GM15510 (cell line): ENCODE measurements at regions not wholly inside any gene's neighbourhood (a gene's known extent, or its start where the extent isn't known, plus 50 kb on each side); places are given as distances from the start of the nearest gene placed in this dataset.

Experiments
- POLR2A ChIP-seq: IDR thresholded peaks from 3 replicates; pipeline ENCODE4 v1.6.1; 2011; ENCODE audit warnings: borderline replicate concordance; ENCODE audit not compliant: insufficient read length; ENCODE audit errors: extremely low read depth

DNA sequence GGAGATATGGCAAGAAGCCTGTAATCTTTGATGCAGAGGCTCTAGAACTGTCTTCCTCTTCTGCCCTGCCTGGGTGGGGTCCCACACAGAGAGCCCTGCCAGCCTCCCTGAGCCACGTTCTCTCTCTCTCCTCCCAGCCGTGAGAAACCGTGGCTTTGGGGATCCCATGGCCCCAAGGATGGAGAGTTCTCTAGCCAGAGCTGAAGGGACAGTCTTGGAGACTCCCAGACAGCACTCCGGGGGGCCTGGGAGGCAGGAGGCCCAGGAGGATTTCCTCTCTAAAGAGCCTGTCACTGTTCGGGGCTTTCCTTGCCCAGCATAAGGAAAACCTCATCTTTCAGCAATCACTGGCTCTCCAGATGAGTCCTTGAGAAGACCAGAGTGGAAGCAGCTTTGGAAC, 227.1 kb downstream of the ARHGAP12 start:
- TF ChIP-seq POLR2A, result no peak

DNA sequence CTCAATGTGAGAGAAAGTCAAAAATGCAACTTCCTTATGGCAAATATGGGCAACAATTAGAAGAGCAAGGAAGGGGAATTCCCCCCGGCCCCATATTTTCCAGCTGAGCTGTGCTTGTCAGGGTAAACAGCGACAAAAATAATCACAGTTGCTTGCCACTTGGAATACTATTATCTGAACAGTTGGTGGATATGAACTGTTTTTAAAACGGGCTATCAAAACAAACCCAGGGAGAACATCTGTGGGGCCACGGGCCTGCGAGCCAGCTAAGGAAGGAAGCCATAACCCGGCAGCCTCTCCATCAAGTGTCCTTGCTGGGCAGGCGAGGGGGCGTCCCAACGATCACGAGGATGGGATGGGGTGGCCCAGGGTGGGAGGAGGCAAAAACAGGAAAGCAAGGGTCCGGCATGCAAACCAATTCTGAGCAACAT, 228.4 kb downstream of the ARHGAP12 start:
- TF ChIP-seq POLR2A, result no peak

GRCh38 chr10:31698181-31698830, 230.3 kb downstream of the ARHGAP12 start:
- no peak for TF ChIP-seq POLR2A

- no peak for TF ChIP-seq POLR2A
Observed at GRCh38 chr10:31697271-31698180, 231.1 kb downstream of the ARHGAP12 start.

DNA sequence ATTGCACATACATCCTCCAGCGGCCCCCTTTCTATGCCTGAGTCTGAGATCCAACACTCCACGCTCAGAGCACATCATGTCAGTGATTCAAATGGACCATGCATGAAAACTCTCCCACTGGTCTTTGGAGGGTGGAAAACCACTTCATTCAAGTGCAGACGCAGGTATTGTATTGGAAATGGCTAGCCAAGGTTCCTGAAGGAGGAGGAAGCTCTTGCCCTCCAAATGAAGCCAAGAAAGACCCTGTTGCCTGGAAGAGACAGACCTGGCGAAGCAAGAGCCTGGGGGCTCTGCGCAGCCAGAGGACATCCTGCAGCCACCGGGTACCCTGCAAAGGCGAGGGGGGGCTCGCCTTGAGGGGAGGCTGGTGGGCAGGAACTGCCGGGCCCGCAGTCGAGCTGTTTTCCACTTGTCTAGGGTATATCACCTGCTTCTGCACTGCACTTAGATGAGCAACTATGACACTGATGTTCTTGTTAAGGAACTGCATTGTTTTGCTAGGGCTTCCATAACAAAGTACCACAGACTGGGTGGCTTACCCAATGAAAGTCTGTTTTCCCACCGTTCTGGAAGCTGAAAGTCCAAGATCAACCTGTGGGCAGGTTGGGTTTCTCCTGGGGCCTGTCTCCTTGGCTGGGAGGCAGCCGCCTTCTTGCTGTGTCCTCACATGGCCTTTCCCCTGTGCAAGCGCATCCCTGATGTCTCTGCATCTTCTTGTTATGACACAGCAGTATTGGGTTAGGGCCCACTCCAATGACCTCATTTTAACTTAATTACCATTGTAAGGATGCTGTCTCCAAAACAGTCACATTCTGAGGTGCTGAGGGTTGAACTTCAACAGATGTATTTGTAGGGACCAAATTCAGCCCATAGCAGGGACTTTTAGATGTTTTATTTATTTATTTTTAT, 233.4 kb downstream of the ARHGAP12 start:
- TF ChIP-seq POLR2A, result no peak

GRCh38 chr10:31694126-31694685, 234.4 kb downstream of the ARHGAP12 start:
- no peak for TF ChIP-seq POLR2A

DNA sequence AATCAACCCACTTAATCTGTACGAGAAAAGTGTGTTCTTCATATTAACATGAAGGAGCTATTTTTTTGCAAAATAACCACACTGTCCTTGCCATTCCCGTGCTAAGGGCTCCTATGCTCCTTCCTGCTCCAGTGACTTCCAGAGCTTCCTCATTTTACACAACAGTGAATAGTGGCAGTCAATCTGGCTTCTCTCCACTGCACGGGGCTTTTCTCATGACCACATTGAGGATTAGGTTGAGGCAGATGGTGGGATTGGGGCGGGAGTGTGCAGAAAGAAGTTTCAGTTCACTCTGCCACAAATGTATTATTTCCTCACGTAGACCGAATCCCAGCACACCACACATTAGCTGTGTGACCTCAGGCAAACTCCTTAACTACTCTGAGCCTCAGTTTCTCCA, 235.1 kb downstream of the ARHGAP12 start:
- no peak for TF ChIP-seq POLR2A

GRCh38 chr10:31689233-31689632, 239.4 kb downstream of the ARHGAP12 start:
- TF ChIP-seq POLR2A, result no peak

DNA sequence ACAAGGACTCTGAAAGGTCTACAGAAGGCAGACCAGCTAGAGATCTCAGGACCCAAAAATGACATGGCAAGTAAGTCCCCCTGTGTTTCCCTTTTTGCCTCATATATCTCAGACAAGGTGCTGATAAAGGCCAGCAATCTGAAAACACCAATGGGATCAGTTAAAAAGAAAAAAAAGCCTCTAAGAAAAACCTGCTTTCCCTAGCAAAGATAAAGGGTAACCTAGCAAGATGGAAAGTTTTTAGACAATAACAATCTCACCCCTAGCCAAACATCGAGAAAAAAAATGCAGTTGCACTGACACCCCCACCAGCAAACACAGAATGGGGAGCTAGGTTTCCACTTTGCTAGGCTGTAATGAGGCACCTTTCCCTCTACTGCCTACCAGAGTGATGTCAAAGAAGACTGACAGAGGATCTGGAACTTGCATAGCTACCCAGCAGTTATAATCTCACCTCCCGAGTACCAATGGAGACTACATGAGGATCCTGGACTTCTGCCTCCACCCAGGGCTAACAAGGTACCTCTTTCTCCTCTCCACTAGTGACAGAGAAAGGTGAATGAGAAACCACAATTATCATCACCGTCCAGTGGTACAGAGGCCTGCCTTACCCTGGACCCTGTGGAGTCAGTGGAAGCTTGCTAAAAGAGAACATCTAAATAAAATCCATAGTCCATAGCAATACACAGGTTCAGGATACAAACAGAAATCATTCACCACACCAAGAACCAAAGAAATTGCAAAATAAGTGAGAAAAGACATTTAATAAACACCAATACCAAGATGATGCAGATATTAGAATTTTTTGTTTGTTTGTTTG, 240.8 kb downstream of the ARHGAP12 start:
- no peak for TF ChIP-seq POLR2A

DNA sequence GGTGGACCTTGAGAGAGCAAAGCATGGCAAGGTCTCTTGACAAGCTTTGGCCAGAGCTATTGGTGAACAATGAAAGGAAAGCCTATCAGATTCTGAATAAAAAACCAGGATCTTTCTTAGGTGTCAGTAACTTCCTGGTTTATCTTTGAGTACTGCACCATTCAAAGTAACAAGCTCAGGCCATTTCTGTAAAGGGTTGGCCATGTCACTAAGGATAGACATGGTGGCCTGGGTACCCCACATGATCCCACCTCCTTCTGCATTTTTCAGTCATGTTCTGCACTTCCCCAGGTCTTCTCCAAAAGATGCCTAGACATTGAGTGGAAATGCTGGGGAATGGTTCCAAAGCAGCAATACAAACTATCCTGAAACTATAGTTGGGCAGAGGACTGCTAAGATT, 242.0 kb downstream of the ARHGAP12 start:
- TF ChIP-seq POLR2A, result no peak

DNA sequence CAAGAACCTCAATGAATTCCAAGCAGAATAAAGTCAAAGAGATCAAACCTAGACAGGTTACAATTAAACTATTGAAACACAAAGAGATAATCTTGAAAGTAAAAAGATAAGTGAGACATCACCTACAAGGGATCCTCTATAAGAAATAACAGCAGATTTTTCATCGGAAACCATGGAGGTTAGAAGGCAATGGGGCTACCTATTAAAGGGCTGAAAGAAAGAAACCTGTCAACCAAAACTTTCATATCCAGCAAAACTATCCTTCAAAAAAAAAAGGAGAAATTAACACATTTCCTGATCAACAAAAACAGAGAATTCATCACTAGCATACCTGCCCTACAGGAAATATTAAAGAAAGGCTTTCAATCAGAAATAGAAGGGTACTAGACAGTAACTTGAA, 244.9 kb downstream of the ARHGAP12 start:
- no peak for TF ChIP-seq POLR2A

DNA sequence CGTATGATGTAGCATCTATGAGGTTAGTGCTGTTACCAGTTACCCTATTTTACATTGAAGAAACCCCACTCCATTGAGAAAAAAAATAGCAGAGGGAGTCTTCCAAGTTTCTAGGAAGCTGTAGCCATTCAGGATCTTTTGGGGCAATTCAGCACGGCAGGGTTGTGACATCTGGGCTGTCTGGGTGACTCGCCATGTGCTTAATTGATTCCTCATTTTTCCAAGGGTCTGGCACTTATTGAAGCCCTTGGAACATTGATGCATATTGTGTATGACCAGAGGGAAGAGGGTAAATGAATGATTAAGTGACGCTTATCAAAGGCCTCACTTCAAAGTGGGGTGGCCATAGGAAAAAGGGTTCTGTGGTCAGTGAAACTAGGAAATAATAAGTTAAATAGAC, 248.7 kb downstream of the ARHGAP12 start:
- TF ChIP-seq POLR2A, result no peak

DNA sequence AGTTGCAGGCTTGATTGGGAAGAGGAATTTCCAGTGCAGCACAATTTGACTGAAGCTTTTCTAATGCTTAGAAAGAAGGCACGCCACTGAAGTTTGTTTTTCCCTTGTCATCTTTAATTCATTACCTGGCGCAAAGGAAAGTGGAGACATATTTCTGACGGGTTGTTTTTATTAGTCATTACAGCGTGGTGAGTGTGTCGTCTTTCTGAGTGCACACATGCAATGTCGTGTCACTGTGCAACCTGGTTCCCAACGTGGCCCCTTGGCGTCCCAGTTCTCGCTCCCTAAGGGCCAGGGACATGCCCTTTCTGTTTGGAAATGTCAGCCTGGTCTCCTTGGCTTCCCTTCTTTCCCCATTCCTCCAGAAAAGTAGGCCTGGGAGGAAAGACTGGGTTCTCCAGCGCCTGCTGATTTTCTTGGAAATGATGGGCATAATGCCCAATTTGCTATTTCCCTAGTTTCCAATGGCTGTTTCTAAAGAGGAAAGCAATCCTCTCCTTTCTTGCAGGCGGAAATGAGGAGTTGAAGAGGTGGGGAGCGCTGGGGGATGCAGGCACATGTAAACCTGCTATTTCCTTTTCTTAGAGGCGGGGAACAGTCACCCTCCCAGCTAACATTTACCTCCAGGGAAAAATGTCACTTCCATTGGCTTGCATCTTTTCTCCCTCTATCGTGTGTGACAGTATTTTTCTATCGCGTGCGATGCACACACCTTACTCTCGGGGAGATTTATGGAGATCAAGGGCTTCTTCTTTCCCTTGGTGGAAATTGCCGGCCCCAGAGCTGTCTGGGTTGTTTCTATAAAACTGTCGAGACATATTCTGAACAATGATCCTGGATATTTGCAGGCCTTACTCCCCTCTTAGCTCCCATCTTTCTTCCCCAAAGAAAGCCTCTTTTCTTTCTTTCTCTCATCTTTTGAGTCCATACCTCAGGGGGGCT, 249.8 kb downstream of the ARHGAP12 start:
- TF ChIP-seq POLR2A, result no peak

DNA sequence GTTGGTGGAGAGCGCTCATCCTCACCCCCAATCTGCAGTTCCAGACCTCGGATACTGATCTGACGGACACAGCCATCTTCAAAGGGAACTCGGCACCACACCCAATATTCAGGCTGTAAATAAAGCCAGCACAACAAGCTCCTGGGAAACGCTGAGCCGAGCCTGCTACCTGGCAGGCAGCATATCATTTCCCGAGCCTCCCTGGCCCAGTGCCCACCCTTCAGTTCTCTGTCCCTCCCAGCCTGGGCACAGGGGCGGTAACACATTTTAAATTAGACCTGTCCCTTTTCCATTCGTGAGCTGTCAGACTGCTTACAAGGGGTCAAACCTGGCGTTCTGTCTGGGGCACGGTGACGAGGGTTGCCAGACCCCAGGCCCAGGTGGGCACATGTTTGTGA, 250.5 kb downstream of the ARHGAP12 start:
- TF ChIP-seq POLR2A, result no peak
